ENCODE measurements at regions not wholly inside any gene's neighbourhood (a gene's known extent, or its start where the extent isn't known, plus 50 kb on each side); places are given as distances from the start of the nearest gene placed in this dataset.

GRCh38 chr12:67926063-67926462, 63.2 kb upstream of the IFNG-AS1 start:
- TF ChIP-seq CTCF (IDR thresholded peaks at IDR 0.05; ENCODE audit: poor library complexity): no peak
- TF ChIP-seq EZH2 (IDR thresholded peaks at IDR 0.05; ENCODE audit: borderline replicate concordance): no peak
- no peak for TF ChIP-seq EZH2phosphoT487 (IDR thresholded peaks at IDR 0.05; ENCODE audit: low read depth, severe bottlenecking, unreplicated experiment)

Data from hepatocyte (in vitro differentiated cells).